ENCODE measurements at regions not wholly inside any gene's neighbourhood (a gene's known extent, or its start where the extent isn't known, plus 50 kb on each side); places are given as distances from the start of the nearest gene placed in this dataset.

DNA sequence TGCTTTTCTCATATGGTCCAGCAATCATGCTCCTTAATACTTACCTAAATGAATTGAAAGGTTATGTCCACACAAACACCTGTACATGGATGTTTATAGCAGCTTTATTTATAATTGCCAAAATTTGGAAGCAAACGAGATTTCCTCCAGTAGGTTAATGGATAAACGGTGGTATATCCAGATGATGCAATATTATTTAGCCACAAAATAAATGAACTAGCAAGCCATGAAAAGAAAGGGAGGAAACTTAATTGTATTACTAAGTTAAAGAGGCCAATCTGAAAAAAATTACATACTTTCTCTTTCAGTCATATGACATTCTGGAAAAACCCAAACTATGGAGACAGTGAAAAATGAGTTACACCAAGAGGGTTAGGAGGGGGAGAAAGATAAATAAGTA lies 76.3 kb upstream of the LRRC7 start:
- POLR2A ChIA-PET = no interaction called here

DNA sequence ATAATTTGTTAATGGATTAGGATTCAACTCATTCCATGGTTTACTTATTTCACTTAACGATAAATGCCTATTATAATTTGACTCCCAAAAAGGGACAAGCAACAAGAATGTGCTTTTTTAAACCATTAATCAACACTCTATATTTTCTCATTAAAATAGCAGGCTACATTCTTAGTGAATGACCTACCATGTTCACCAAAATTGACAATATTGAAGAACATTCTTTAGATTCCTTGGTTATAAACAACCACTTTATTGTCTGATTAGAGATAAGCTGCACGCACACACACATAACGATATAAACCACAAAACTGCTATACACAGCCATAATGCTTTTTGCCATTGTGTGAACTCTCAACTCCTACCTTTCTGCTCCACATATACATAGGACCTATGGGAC lies 75.4 kb upstream of the LRRC7 start:
- no peak for DNase-seq (ENCODE audit: low read depth, low spot score)
- POLR2A ChIA-PET = no interaction called here
- no peak overlapping the region for H3K27ac ChIP-seq (ENCODE audit: low read depth, low read length)

More for the DNA sequence above, 76.3 kb upstream of the LRRC7 start:
- CTCF ChIA-PET = no interaction called here
- H3K9me3 ChIP-seq (ENCODE audit: control insufficient read depth, insufficient read depth, low read length) = no peaks in the 10 kb centered on the region
- H3K27ac ChIP-seq (ENCODE audit: low read depth, low read length) = no peak overlapping the region
- TF ChIP-seq CTCF (IDR thresholded peaks at IDR 0.05; ENCODE audit: low read depth, low read length) = no peak
- DNase-seq (ENCODE audit: low read depth, low spot score) = no peak
- no peak overlapping the region for H3K4me3 ChIP-seq (ENCODE audit: low read depth, low read length)
- no peaks in the 10 kb centered on the region for H3K27me3 ChIP-seq (ENCODE audit: control insufficient read depth, insufficient read depth, low read length)

DNA sequence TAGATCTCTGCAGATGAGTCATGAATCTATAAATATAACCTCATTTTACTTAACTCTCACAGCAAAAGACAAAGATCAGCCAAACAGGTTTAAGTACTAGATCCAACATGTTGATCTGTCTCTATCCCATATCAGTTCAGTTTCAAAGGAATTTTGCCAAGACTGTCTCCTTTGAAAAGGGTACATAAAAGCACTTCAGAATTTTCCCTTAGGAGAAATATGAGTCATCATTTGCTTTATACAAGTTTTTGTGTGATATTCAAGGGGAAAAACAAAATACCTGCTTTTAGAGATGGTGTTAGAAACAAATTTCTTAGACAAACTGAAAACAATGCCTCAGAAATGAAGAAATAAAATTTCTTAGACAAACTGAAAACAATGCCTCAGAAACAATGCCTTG lies 73.5 kb upstream of the LRRC7 start:
- H3K4me3 ChIP-seq (ENCODE audit: low read depth, low read length) = no peak overlapping the region
- no peak for DNase-seq (ENCODE audit: low read depth, low spot score)
- POLR2A ChIA-PET = no interaction called here
- no peak for TF ChIP-seq CTCF (IDR thresholded peaks at IDR 0.05; ENCODE audit: low read depth, low read length)
- H3K27me3 ChIP-seq (ENCODE audit: control insufficient read depth, insufficient read depth, low read length) = no peaks in the 10 kb centered on the region
- CTCF ChIA-PET = no interaction called here
- no peaks in the 10 kb centered on the region for H3K9me3 ChIP-seq (ENCODE audit: control insufficient read depth, insufficient read depth, low read length)
- H3K27ac ChIP-seq (ENCODE audit: low read depth, low read length) = no peak overlapping the region

More for the DNA sequence above, 75.4 kb upstream of the LRRC7 start:
- no peak for TF ChIP-seq CTCF (IDR thresholded peaks at IDR 0.05; ENCODE audit: low read depth, low read length)
- no peak overlapping the region for H3K4me3 ChIP-seq (ENCODE audit: low read depth, low read length)
- H3K27me3 ChIP-seq (ENCODE audit: control insufficient read depth, insufficient read depth, low read length) = no peaks in the 10 kb centered on the region
- no peaks in the 10 kb centered on the region for H3K9me3 ChIP-seq (ENCODE audit: control insufficient read depth, insufficient read depth, low read length)
- CTCF ChIA-PET = no interaction called here

DNA sequence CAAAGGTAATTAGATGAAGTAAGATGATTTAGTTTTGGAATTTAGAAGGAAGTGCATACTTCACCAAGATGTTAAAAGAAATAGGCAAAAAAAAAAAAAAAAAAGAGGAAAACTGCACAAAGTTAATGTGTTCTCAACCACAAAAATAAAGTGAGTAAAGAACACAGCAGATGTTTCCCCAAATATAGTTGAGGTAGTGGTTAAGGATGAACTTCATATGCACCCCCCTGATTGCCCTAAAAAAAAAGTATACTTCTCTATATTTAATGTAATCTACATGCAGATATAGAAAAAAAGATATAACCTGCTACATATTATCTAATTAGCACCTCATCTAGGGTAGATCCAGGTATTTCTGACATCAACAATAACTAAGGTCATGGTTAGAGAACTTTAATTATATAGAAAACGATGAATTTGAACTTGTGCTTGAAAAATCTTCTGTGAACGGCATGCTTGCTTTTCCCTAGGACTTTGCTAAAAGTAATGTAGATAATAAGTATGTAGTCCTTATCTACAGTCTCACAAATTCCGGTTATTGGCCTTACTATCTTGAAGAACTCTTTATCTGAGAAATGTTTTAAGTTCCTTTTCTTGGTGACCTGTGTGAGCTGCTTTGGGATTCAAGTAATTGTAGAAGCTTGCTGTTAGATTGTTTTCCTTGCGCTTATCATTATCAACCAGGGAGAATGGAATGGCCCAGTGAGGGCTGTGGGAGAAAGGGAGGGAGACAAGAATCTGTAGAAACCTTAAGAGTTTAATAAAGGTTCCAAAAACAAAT lies 70.1 kb upstream of the LRRC7 start:
- Histone ChIP-seq H3K27ac (ENCODE audit: low read depth, low read length) (no peak overlapping the region), H3K9me3 (ENCODE audit: control insufficient read depth, insufficient read depth, low read length) (no peaks in the 10 kb centered on the region), H3K4me3 (ENCODE audit: low read depth, low read length) (no peak overlapping the region), H3K27me3 (ENCODE audit: control insufficient read depth, insufficient read depth, low read length) (no peaks in the 10 kb centered on the region)
- DNase-seq (ENCODE audit: low read depth, low spot score) = no peak
- CTCF ChIA-PET = no interaction called here
- TF ChIP-seq CTCF (IDR thresholded peaks at IDR 0.05; ENCODE audit: low read depth, low read length) = no peak
- POLR2A ChIA-PET = no interaction called here

DNA sequence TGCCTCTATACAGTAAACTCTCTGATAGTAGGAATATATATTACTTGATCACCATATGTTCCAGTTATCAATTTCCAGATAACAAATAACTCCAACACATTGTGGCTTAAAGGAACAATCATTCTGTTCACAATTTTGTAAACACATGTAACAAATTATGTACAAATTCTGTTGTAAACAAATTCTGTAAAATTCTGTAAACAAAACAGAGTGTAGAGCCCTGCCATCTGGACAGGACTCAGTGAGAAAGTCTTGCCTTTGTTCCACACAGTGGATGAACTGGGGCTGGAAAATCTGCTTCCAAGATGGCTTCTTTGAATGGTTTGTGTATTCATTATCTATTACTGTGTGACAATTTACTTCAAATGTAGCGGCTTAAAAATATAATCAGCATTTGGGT lies 69.0 kb upstream of the LRRC7 start:
- CTCF ChIA-PET = no interaction called here
- H3K4me3 ChIP-seq (ENCODE audit: low read depth, low read length) = no peak overlapping the region
- no peak overlapping the region for H3K27ac ChIP-seq (ENCODE audit: low read depth, low read length)
- POLR2A ChIA-PET = no interaction called here
- no peaks in the 10 kb centered on the region for H3K27me3 ChIP-seq (ENCODE audit: control insufficient read depth, insufficient read depth, low read length)
- DNase-seq (ENCODE audit: low read depth, low spot score) = no peak
- H3K9me3 ChIP-seq (ENCODE audit: control insufficient read depth, insufficient read depth, low read length) = no peaks in the 10 kb centered on the region
- TF ChIP-seq CTCF (IDR thresholded peaks at IDR 0.05; ENCODE audit: low read depth, low read length) = no peak
